Spleen (tissue), 11 donors: ENCODE measurements at regions not wholly inside any gene's neighbourhood (a gene's known extent, or its start where the extent isn't known, plus 50 kb on each side); places are given as distances from the start of the nearest gene placed in this dataset.
"Not testable (repeated sequence)": the region's sequence is repeated elsewhere in the genome, so short reads cannot be mapped to it uniquely, and the experiment has no call there.

Source experiments
- DNase-seq: peaks from one replicate; pipeline ENCODE4 v3.0.0-alpha.2; 2020
- H3K27ac ChIP-seq, 8 donors: fragments of 200-600 bp; sonication (generic) in 7 of 8; 1 replicate in 4 of 8; 2 replicates in 4 of 8; pipeline versions ENCODE4 v1.5.0 to v1.8.0; 2016 to 2021; ENCODE audit warnings: inconsistent platforms in 4 of 8, mild to moderate bottlenecking in 4 of 8, moderate library complexity in 1 of 8
- H3K27me3 ChIP-seq, 7 donors: fragments of 200-600 bp; sonication (generic) in 6 of 7; replicated peaks in 1 of 7; 1 replicate in 4 of 7; 2 replicates in 3 of 7; pipeline versions ENCODE4 v1.5.0 to v1.8.0; 2016 to 2021; ENCODE audit warnings: inconsistent platforms in 3 of 7, mild to moderate bottlenecking in 1 of 7
- H3K36me3 ChIP-seq, 6 donors: fragments of 200-600 bp; sonication (generic) in 5 of 6; 1 replicate in 4 of 6; 2 replicates in 2 of 6; pipeline versions ENCODE4 v1.5.0 to v1.8.0; 2016 to 2021; ENCODE audit warnings: inconsistent platforms in 2 of 6
- H3K4me1 ChIP-seq, 6 donors: fragments of 200-600 bp; sonication (generic) in 5 of 6; 1 replicate in 3 of 6; 2 replicates in 3 of 6; pipeline versions ENCODE4 v1.5.0 to v1.8.0; 2016 to 2021; ENCODE audit warnings: inconsistent platforms in 3 of 6
- H3K4me3 ChIP-seq, 8 donors: fragments of 200-600 bp; sonication (generic) in 7 of 8; 1 replicate in 4 of 8; 2 replicates in 4 of 8; pipeline versions ENCODE4 v1.5.0 to v1.8.0; 2016 to 2021; ENCODE audit warnings: inconsistent platforms in 4 of 8, mild to moderate bottlenecking in 4 of 8, moderate library complexity in 2 of 8
- H3K9me3 ChIP-seq, 8 donors: fragments of 200-600 bp; sonication (generic) in 7 of 8; 1 replicate in 4 of 8; 2 replicates in 4 of 8; pipeline versions ENCODE4 v1.5.0 to v1.8.0; 2016 to 2021; ENCODE audit warnings: inconsistent platforms in 4 of 8
- POLR2A ChIP-seq, 3 donors: fragments of 450-650 bp; IDR thresholded peaks; one replicate each; pipeline ENCODE4 v1.5.1; 2017; ENCODE audit warnings: antibody characterized with exemption in 3 of 3, mild to moderate bottlenecking in 1 of 3
- POLR2AphosphoS5 ChIP-seq, 3 donors: sonication (generic); formaldehyde crosslinking; IDR thresholded peaks; one replicate each; pipeline ENCODE4 v1.5.1; 2017; ENCODE audit warnings: antibody characterized with exemption in 3 of 3
- WGBS, 5 donors: extraction: QIAGEN DNeasy Blood & Tissue Kit in 3 of 5; methylation state at CpG; one replicate each; pipeline versions ENCODE4 v1.1.5 to v1.1.7; 2013 to 2018; 5-methylcytosine and 5-hydroxymethylcytosine counted together
- intact Hi-C: fragments of 100-400 bp; cut with DNase I; formaldehyde crosslinking; loops from one replicate; pipeline ENCODE4 v1.15.0; 2023; ENCODE audit warnings: low total_unique reads
- TF ChIP-seq, protein P1 (sequence below), 11 experiments: fragments of 200-600 bp in 7 of 11; fragments of 450-650 bp in 4 of 11; sonication (generic) in 4 of 11; IDR thresholded peaks in 8 of 11; conservative IDR thresholded peaks in 3 of 11; 1 replicate in 7 of 11; 2 replicates in 4 of 11; pipeline versions ENCODE4 v1.4.0 to v1.8.0; 2016 to 2021; ENCODE audit warnings: antibody characterized with exemption in 11 of 11, inconsistent platforms in 4 of 11, mild to moderate bottlenecking in 1 of 11
- donor health status: healthy with polysubstance abuse.
- donor health status: DM: no; HTN: no; CAD: no; lungs with moderate emphysema.
- donor health status: DM: no; HTN: no; CAD: no.
- donor health status: Bipolar disorder and iron deficiency.
- donor health status: healthy.
- donor health status: DM: no; HTN: no; CAD: no.
- donor health status: DM: yes; HTN: yes; CAD: no.

DNA sequence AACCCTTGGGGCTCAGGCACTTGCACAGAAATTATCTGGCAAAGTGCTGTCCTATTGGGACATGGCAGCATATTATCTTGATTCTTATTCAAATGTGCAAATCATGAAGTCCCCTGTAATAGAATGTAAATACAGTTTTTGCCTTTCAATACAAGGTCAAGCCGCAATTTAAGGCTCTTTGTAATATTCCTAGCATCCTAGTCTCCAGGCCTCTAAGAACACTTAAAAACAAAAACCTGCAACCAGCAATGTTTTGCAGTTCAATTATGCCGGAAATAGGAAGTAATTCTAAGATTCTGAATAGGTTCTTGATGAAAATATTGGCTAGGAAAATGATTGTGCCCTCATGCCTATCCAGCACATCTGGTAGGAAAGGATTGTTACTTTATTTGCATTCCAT is 197.2 kb upstream of the IRAK1BP1 start:
- peaks cover 0 to 8% (median 0%) of the 10 kb centered on the region in 8 donors for H3K9me3 ChIP-seq
- no peaks in the 10 kb centered on the region for H3K4me1 ChIP-seq
- H3K27me3 ChIP-seq = no peaks in the 10 kb centered on the region
- TF ChIP-seq, protein P1, sequence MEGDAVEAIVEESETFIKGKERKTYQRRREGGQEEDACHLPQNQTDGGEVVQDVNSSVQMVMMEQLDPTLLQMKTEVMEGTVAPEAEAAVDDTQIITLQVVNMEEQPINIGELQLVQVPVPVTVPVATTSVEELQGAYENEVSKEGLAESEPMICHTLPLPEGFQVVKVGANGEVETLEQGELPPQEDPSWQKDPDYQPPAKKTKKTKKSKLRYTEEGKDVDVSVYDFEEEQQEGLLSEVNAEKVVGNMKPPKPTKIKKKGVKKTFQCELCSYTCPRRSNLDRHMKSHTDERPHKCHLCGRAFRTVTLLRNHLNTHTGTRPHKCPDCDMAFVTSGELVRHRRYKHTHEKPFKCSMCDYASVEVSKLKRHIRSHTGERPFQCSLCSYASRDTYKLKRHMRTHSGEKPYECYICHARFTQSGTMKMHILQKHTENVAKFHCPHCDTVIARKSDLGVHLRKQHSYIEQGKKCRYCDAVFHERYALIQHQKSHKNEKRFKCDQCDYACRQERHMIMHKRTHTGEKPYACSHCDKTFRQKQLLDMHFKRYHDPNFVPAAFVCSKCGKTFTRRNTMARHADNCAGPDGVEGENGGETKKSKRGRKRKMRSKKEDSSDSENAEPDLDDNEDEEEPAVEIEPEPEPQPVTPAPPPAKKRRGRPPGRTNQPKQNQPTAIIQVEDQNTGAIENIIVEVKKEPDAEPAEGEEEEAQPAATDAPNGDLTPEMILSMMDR (IDR thresholded peaks at IDR 0.05 in 8 of 11, conservative IDR thresholded peaks at IDR 0.05 in 3 of 11) = no peak
- TF ChIP-seq POLR2A (IDR thresholded peaks at IDR 0.05) (no peak), POLR2AphosphoS5 (IDR thresholded peaks at IDR 0.05) (no peak)
- WGBS, 5 donors = 69 to 75% (median 73%) methylated on average over 2 of the region's 2 CpGs
- intact Hi-C loops = no loop called here
- H3K27ac ChIP-seq = no peak overlapping the region
- no peak overlapping the region for H3K4me3 ChIP-seq
- no peaks in the 10 kb centered on the region for H3K36me3 ChIP-seq
- no peak for DNase-seq

DNA sequence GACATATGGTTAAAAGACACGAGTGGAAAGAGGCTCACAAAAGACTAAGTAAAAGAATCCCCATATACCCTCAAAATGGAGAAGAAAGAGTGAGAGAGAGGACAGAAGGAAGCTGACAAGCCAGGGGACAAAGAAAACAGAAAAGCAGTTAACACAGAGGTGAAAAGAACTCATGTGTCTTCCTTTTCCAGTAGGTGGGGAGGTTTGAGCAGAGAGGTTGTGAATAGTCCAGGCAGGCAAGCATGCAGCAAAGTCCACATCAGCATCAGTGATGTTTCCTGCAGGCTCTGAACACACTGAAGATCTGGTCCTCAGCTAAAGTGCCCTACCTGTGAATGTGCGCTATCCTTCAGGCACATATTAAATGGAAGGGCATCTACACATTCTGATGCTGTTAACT is 196.5 kb upstream of the IRAK1BP1 start:
- Histone ChIP-seq H3K27me3 (no peaks in the 10 kb centered on the region), H3K36me3 (no peaks in the 10 kb centered on the region), H3K27ac (no peak overlapping the region), H3K4me3 (no peak overlapping the region), H3K9me3 (peaks cover 0 to 10% (median under 1%) of the 10 kb centered on the region in 8 donors), H3K4me1 (no peaks in the 10 kb centered on the region)
- DNase-seq = no peak
- TF ChIP-seq POLR2AphosphoS5 (IDR thresholded peaks at IDR 0.05) (no peak), POLR2A (IDR thresholded peaks at IDR 0.05) (no peak)
- TF ChIP-seq, protein P1 (IDR thresholded peaks at IDR 0.05 in 8 of 11, conservative IDR thresholded peaks at IDR 0.05 in 3 of 11) = no peak
- 47 to 62% (median 54%) methylated on average over 2 of the region's 2 CpGs for WGBS, 5 donors
- intact Hi-C loops = no loop called here

DNA sequence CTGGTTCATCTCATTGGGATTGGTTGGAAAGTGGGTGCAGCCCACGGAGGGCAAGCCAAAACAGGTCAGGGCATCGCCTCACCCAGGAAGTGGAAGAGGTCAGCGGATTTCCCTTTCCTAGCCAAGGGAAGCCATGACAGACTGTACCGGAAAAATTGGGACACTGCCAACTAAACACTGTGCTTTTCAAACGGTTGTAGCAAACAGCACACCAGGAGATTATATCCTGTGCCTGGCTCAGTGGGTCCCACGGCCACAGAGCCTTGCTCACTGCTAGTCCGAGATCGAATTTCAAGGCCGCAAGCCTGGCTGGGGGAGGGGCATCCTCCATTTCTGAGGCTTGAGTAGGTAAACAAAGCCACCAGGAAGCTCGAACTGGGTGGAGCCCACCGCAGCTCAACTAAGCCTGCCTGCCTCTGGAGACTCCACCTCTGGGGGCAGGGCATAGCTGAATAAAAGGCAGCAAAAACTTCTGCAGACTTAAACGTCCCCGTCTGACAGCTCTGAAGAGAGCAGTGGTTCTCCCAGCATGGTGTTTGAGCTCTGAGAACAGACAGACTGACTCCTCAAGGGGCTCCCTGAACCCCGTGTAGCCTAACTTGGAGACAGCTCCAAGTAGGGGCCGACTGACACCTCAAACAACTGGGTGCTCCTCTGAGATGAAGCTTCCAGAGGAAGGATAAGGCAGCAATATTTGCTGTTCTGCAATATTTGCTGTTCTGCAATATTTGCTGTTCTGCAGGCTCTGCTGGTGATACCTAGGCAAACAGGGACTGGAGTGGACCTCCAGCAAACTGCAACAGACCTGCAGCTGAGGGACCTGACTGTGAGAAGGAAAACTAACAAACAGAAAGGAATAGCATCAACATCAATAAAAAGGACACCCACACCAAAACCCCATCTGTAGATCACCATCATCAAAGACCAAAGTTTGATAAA is 191.0 kb upstream of the IRAK1BP1 start:
- intact Hi-C loops, H3K36me3 ChIP-seq, H3K4me3 ChIP-seq, H3K27ac ChIP-seq, H3K4me1 ChIP-seq, H3K27me3 ChIP-seq, DNase-seq: not testable (repeated sequence)
- 74 to 87% (median 80%) methylated on average over 14 to 15 of the region's 15 CpGs for WGBS, 5 donors
- peaks cover 0 to 17% (median 9%) of the 10 kb centered on the region in 8 donors for H3K9me3 ChIP-seq

DNA sequence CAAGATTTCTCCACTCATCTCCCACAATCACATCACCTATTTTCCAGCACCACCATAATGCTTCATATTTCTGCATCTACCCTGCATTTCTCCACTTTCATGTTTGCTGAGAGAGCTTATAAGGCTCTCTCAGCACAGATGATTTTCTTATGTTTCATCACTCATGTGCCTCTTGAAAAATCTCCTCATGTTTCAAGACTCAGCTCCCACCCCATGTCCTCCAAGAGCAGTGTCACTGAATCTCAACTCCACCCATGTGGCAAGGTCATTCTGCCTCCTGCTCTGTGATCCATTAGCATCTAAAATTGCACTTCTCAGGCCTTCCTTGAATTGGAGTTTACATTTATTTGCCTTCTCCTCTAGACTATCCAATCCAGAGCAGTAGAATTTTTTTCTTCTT is 178.7 kb upstream of the IRAK1BP1 start:
- TF ChIP-seq POLR2A (IDR thresholded peaks at IDR 0.05) (no peak), POLR2AphosphoS5 (IDR thresholded peaks at IDR 0.05) (no peak)
- TF ChIP-seq, protein P1 (IDR thresholded peaks at IDR 0.05 in 8 of 11, conservative IDR thresholded peaks at IDR 0.05 in 3 of 11) = no peak
- H3K4me3 ChIP-seq = no peak overlapping the region
- H3K9me3 ChIP-seq = peaks cover 0 to 2% (median 0%) of the 10 kb centered on the region in 8 donors
- no peaks in the 10 kb centered on the region for H3K36me3 ChIP-seq
- H3K27me3 ChIP-seq = no peaks in the 10 kb centered on the region
- intact Hi-C loops = no loop called here
- no peak for DNase-seq
- no peak overlapping the region for H3K27ac ChIP-seq
- H3K4me1 ChIP-seq = no peaks in the 10 kb centered on the region
